GM18873 (cell line): ENCODE measurements at regions not wholly inside any gene's neighbourhood (a gene's known extent, or its start where the extent isn't known, plus 50 kb on each side); places are given as distances from the start of the nearest gene placed in this dataset.
"Not testable (repeated sequence)": the region's sequence is repeated elsewhere in the genome, so short reads cannot be mapped to it uniquely, and the experiment has no call there.

Source experiments
- ATAC-seq: cut with Tn5 transposase; IDR thresholded peaks from one replicate; pipeline ENCODE4 v1.9.1; 2021; ENCODE audit warnings: mild to moderate bottlenecking, moderate library complexity, moderate number of reproducible peaks; ENCODE audit not compliant: unreplicated experiment, low FRiP score

DNA sequence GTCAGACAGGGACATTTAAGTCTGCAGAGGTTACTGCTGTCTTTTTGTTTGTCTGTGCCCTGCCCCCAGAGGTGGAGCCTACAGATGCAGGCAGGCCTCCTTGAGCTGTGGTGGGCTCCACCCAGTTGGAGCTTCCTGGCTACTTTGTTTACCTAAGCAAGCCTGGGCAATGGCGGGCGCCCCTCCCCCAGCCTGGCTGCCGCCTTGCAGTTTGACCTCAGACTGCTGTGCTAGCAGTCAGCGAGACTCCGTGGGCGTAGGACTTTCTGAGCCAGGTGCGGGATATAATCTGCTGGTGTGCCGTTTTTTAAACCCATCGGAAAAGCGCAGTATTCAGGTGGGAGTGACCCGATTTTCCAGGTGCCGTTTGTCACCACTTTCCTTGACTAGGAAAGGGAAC lies 690.4 kb upstream of the CNTN5 start:
- not testable (repeated sequence) for ATAC-seq

DNA sequence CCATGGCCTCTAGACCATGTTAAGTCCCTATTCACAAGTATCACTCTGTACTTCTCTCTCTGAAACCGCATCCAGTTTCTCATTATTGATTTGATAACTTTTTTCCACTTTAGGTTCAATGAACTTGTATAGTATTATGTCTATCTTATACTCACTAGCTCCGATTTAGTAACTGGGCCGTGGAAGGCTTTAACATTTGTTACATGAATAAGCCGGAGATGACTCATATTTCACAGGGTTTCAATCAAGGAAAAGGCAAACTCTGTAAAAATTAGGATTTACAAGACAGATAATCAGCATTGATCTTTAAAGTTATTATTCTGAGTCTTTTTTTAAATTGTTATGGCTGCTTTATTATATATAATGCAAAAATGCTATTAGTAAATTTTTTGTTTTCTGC lies 662.2 kb upstream of the CNTN5 start:
- ATAC-seq, result no peak

DNA sequence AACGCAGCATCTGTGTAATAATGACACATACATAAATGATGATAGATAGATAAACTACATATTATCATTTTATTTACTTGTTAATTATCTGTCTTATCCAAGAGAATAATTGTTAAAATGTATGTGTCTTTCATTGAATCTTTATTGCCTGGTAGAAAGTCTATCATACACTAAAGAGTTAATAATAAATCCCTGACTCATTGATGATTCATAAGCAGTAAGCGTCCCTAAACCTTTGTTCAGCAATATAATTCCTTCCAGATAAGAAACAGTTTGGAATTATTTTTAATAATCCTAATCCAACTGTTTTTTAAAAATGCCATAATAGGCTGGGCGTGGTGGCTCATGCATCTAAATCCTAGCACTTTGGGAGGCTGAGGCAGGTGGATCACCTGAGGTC lies 655.6 kb upstream of the CNTN5 start:
- no peak for ATAC-seq

DNA sequence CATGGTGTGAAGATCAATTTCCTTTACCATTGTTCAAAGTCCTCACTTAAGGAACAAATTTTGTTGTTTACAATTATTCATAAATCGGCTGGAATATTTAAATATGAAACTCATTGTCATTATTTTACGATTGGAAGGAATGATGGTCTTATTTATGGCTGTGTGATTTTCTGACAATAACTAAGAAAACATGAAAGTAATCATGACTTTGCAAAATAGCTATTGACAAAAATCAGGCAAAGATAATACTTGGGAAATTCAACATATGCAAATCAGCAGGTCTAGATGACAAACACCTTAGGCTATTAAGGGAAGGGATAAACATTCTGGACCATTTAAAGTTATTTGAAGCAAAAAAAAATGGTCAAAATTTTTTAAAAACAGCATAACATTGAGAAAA lies 654.8 kb upstream of the CNTN5 start:
- ATAC-seq, result no peak

DNA sequence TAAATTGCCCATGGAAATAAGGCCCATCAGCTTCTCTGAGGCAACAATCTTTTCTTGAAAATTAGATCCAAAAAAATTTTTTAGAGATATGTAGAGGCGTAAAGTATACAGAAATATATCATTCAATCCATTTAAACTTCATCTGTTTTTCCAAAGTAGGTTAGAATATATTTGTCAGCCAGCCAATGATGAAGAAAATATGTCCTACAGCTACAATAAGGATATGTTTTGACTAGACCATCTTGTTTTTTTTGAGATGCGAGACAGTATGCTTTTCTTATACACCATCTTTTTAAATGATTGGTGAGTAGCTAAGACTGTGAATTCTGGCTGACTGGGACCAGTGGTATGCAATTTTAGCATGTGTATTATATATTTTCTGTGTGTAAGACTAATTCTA lies 630.4 kb upstream of the CNTN5 start:
- no peak for ATAC-seq

DNA sequence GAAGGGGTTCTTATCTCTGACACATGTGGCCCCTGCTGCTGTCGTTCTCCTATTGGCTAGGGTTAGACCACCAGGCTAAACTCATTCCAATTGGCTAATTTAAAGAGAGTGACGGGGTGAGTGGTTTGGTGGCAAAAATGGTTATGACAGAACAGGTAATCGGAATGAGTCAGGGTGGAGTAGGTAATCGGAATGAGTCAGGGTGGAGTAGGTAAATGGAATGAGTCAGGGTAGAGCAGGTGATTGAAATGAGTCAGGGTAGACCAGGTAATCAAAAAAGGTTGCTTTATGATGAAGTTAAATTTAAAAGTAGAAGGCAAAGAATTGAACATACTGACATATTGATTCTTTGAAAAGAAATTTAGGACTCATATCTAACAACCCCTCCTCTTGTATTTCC lies 626.2 kb upstream of the CNTN5 start:
- ATAC-seq, result not testable (repeated sequence)

DNA sequence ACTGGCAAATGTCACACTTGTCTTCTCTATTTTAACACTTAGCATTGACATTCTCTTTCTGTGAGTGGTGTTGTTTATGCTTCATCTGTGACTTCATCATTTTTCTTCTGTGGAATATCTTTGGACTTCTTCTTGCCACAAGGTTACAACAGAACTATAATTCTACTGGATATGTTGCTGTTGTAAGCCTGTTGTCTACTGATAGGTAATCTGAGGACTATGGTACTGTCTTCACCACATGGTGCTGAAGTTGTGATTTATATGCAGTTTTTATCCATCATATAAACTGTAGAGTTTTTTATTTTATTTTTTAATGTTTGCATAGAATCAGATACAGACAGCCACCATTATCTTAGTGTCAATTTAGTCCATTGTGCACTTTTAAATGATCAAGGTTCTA lies 622.2 kb upstream of the CNTN5 start:
- ATAC-seq, result no peak

DNA sequence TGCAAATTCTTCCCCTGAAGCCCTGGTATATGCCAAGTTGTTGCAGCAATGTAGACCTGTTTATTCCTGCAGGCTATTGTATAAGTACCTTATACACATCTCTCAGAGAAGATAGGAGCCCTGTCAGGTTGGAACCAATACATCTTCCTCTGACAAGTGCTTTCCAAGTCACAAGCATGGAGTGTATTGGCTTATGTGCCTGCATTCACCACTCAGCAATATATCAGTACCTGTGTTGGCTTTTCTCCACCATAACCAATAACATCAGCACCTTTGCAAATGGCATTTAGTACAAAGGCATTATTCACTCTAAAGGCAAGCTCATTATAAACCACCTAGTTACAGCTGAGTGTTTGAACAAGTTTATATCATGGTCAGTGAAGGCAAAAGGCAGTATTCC lies 611.7 kb upstream of the CNTN5 start:
- no peak for ATAC-seq

DNA sequence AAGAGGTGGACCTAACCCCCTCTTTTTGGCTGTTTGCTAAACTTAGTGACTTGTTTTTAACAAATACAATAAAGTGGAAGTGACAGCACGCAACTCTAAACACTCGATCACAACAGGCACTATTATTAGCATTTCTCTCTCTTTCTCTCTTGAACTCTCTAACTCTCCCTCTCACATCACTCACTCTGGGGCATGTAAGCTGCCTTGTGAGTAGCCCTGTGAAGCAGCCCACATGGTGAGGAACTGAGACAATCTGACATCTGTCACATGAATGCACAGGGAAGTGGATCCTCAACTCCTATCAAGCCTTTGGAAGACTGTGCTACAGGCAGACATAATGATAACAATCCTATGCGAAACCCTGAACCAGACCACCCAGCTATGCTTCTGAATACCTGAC lies 609.0 kb upstream of the CNTN5 start:
- no peak for ATAC-seq

DNA sequence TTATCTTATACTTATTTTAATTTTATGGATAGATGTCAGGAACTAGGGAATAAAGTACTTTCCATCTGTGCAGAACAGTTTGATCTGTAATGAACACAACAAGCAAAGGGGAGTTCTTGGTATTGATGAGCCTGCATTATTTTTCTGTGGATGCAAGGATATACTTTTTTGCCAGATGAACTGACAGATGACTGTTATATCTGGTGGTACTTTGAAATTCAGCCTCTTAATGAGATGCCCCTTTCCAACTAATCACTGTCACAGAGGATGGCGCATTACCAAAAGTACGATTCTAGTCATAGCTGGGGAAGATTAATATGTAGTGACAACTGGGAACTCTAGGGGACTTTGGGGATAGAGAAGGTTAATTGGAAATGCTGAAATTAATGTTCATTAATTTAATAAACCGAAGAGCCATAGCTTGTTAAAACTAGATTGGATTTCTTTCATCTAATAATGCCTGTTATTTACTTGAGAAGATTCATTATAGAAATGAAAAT lies 603.4 kb upstream of the CNTN5 start:
- no peak for ATAC-seq

DNA sequence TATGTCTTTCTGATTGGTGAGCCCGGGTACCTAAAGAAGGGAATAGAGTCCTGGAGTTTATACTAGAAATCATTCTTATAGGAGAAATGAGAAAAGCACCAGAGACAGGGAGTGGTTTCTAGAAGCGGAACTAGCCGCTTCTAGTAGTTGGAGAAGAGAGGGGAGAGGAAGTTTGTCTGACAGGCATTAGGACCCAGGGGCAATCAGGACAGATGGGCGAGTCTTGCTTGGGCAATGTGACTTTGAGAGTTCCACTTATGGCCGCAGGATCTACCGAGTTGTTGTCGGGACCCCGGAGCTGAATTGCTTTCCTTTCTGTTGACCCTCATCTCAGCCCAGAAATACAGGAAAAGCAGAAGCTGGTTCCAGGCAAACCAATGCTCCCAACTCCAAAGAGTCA lies 596.8 kb upstream of the CNTN5 start:
- no peak for ATAC-seq

DNA sequence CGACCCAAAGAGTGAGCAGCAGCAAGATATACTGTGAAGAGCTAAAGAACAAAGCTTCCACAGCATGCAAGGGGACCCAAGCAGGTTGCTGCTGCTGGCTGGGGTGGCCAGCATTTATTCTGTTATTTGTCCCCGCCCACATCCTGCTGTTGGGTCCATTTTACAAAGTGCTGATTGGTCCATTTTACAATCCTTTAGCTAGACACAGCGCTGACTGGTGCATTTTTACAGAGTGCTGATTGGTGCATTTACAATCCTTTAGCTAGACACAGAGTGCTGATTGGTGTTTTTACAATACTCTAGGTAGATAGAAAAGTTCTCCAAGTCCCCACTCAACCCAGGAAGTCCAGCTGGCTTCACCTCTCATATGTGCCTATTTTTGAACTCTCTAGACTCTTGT lies 596.0 kb upstream of the CNTN5 start:
- ATAC-seq, result not testable (repeated sequence)

DNA sequence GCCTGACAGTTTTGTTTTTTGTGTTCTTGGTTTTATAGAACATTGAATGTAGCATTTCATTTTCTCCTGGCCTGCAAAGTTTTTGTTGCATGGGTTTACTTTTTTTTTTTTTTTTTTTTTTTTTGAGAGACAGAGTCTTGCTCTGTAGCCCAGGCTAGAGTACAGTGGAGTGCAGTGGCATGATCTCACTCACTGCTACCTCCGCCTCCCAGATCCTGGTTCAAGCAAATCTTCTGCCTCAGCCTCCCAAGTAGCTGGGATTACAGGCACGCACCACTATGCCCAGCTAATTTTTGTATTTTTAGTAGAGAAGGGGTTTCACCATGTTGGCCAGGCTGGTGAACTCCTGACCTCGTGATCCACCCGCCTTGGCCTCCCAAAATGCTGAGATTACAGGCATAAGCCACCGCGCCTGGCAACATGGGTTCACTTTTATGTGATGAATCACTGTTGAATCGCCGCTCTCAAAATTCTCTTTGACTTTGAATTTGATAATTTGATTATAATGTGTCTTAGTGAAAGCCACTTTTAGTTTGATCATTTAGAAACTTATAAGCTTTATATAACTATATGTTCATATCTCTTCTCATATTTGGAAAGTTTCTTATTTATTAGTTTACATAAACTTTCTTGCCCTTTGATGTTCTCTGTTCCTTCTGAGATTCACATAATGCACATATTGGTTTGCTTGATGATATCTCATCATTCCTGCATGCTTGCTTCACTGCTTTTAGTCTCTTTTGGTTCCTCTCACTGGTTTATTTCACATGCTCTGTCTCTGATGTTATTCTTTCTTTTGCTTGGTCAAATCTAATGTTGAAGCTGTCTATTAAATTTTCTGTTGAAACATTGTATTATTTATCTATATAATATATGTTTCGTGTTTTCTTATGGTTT lies 589.0 kb upstream of the CNTN5 start:
- ATAC-seq, result no peak

DNA sequence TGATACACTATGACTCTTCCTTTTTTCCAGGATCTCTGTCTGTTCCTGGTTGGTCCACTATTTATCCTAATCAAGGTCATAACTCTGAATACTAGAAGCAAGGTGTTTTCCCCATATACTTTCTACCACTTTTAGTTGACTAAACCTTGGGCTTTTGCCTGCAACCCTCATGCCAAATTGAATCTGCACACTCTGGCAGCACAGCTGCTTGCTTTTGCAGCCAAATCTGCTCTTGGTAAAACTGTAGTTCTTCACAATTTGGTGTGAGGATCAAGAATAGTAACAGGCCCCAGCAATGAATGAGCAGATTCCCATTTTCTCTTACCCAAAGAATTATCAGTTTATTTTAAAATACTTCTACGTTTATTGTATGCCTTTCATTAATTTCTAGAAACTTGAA lies 586.5 kb upstream of the CNTN5 start:
- no peak for ATAC-seq

DNA sequence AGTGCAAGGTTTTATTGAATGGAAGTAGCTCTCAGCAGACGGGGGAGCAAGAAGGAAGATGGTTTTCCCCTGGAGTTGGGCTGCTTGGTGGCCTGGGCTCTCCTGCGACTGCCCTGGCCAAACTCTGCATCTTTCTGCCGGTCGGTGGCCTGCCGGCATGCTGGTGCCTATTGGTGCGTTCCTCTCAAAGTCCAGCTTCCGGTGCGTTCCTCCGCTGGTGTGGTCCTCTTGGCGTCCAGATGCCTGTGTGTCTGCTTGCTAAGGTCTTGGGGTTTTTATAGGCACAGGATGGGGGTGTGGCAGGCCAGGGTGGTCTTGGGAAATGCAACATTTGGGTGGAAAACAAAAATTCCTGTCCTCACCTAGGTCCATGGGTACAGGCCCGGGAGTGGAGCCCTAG lies 567.4 kb upstream of the CNTN5 start:
- ATAC-seq, result no peak

DNA sequence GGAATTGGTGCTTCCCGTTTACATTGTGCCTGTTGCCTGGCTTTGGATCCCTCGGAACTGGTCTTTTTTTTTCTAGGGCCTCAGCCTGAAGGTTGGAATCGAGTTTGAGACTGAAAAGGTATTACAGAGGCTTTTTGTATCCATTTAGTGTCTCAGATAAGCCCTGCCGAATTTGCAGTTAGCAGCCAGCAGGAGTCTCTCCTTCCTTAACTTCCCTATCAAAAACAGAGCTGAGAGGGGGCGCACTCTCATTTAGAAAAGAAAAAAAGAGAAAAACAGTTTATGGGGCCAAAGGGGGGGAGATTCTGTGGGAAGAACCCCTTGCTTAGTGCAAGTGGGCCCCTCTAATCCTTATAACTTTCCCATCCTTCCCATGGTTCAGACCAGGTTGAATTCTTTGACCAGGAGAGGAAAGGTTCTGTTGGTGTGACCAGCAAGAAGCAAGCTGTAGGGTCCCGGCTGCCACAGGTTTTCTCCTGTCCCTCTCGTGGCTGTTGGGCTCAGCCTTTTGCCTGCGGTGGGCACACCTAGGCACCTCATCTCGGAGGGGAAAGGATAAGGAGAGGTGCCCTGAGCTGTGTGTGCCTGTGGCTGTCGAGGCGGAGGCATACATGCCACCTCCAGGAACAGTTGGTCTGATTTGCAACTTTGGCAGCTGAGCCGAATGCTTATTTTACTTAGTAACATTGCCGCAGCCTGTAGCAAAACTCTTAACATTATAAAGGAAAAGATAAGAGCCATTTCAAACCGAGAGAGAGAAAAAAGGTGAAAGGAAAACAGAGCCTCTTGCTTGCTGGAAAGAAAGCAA lies 565.0 kb upstream of the CNTN5 start:
- no peak for ATAC-seq

DNA sequence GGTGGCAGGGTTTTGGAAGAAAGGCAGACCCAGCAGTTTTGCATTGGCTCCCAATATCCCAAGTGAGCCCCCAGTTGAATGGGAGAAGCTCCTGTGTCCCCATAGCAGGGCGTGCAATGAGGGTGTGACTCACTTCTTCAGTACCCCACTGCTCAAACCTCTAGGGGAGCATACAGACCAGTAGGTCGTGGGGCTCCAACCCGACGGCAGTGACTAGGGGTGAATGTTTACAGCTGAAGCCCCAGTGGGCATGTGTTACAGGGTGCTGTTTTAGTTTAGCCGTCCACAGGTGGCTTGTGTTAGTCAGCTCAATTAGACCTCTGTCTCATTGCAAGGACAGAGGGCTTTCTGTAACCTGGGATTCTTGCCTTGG lies 564.5 kb upstream of the CNTN5 start:
- no peak for ATAC-seq

DNA sequence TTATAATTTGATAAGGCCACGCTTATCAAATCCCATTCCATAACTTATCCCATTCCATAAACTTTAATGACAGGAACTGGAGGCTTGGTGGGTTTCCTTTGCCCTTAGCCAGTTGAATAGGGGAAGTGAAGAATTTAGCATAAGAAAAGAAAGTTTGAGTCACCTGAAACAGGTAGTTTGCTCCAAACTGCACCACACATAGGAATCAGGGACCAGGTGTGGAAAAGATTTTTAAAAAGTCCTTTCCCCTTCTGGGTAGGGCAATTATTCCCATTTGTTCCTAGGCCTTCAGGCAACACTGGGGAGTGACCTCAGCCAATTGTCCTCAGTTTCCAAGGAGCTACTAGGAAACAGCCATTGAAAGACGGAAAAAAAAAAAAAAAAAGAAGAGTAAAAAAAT lies 525.7 kb upstream of the CNTN5 start:
- no peak for ATAC-seq

DNA sequence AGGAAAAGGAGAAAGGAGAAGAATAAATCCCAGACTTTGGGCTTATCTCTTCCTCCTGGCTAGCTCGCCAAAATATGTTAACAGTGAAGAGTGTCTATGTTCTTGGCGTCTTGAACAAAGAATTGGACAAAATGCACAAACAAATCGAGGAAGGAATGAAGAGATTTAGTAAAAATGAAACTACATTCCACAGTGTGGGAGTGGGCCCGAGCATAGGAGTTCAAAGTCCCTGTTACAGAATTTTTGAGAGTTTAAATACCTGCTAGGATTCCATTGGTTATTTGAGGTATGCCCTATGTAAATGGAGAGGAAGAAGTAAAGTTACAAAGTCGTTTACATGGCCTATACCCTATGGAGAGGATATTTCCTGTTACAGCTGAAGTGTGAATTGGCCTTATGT lies 525.1 kb upstream of the CNTN5 start:
- no peak for ATAC-seq

DNA sequence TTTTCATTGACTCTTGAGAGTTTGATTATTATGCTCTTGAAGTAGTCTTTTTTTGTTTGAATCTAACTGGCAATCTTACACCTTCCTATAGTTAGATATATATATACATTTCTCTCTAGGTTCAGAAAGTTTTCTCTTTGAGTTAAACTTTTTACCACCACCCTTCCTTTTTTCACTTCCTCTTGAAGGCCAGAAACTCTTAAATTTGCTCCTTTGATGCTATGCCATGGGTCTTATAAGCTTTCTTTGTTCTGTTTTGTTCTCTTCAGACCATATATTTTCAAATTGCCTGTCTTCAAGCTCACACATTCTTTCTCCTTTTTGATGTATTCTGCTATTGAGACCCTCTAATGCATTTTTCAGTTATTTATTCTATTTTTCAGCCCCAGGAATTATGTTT lies 513.5 kb upstream of the CNTN5 start:
- no peak for ATAC-seq

DNA sequence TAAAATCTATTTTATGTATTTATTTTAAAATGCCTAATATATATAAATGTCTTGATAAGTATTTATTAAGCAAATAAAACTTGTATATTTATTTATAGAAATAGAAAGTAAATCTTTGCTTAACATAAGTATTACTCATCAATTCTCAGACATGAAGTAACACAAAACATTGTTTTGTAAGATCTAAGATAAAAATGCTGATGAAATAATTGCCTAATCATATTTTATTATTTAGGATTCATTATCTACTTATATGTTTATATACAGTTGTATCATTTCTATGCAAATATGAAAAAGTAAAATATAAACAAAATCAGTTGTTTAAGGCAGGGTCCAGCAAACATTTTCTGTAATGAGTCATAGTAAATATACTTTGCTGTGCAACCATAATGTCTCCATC lies 507.8 kb upstream of the CNTN5 start:
- no peak for ATAC-seq

DNA sequence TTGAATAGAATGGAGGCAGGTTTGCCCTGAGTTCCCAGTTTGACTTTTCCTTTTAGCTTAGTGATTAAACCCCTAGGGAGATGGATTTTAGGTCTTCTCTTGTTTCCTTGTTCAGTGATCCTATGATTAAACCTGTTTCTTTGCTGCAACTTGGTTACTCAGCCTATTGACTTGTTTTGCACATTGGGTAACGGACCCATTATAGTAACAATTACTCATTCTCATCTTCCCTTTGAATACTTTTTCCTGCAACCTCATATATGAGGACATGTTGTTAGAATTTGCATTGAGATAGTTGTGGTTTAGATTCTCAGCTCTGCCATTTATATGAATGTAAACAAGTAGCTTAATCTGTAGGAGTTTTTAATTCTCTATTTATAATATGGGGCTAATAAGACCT lies 489.2 kb upstream of the CNTN5 start:
- ATAC-seq, result no peak
